Neural cell (in vitro differentiated cells): ENCODE measurements at regions not wholly inside any gene's neighbourhood (a gene's known extent, or its start where the extent isn't known, plus 50 kb on each side); places are given as distances from the start of the nearest gene placed in this dataset.

ENCODE experiments used
- EP300 ChIP-seq: fragments of 450-650 bp; conservative IDR thresholded peaks from 2 replicates; pipeline ENCODE4 v1.6.1; 2014; ENCODE audit warnings: antibody characterized with exemption, mild to moderate bottlenecking, moderate library complexity; ENCODE audit not compliant: poor library complexity, severe bottlenecking
- MXI1 ChIP-seq: fragments of 450-650 bp; conservative IDR thresholded peaks from 2 replicates; pipeline ENCODE4 v1.6.1; 2014; ENCODE audit warnings: antibody characterized with exemption, mild to moderate bottlenecking; ENCODE audit not compliant: poor library complexity, severe bottlenecking
- RAD21 ChIP-seq: fragments of 450-650 bp; conservative IDR thresholded peaks from 2 replicates; pipeline ENCODE4 v1.6.1; 2014; ENCODE audit warnings: antibody characterized with exemption, mild to moderate bottlenecking, moderate library complexity
- REST ChIP-seq: IDR thresholded peaks from 2 replicates; pipeline ENCODE4 v1.6.1; 2012; ENCODE audit warnings: borderline replicate concordance
- SMC3 ChIP-seq: fragments of 450-650 bp; conservative IDR thresholded peaks from 2 replicates; pipeline ENCODE4 v1.6.1; 2014; ENCODE audit warnings: antibody characterized with exemption, mild to moderate bottlenecking, moderate library complexity; ENCODE audit not compliant: poor library complexity
- TF ChIP-seq, protein P1 (sequence below): fragments of 450-650 bp; IDR thresholded peaks from 2 replicates; pipeline ENCODE4 v1.5.1; 2014; ENCODE audit warnings: antibody characterized with exemption, mild to moderate bottlenecking, moderate library complexity; ENCODE audit not compliant: poor library complexity, severe bottlenecking

GRCh38 chr5:96326902-96327301 is 106.1 kb downstream of the PCSK1 start:
- no peak for TF ChIP-seq SMC3
- TF ChIP-seq, protein P1, sequence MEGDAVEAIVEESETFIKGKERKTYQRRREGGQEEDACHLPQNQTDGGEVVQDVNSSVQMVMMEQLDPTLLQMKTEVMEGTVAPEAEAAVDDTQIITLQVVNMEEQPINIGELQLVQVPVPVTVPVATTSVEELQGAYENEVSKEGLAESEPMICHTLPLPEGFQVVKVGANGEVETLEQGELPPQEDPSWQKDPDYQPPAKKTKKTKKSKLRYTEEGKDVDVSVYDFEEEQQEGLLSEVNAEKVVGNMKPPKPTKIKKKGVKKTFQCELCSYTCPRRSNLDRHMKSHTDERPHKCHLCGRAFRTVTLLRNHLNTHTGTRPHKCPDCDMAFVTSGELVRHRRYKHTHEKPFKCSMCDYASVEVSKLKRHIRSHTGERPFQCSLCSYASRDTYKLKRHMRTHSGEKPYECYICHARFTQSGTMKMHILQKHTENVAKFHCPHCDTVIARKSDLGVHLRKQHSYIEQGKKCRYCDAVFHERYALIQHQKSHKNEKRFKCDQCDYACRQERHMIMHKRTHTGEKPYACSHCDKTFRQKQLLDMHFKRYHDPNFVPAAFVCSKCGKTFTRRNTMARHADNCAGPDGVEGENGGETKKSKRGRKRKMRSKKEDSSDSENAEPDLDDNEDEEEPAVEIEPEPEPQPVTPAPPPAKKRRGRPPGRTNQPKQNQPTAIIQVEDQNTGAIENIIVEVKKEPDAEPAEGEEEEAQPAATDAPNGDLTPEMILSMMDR = no peak
- no peak for TF ChIP-seq RAD21
- no peak for TF ChIP-seq REST
- TF ChIP-seq MXI1 = no peak
- TF ChIP-seq EP300 = no peak
